Fibroblast of mammary gland (primary cell): ENCODE measurements at regions not wholly inside any gene's neighbourhood (a gene's known extent, or its start where the extent isn't known, plus 50 kb on each side); places are given as distances from the start of the nearest gene placed in this dataset.

Source experiments
- DNase-seq: peaks from one replicate; pipeline ENCODE4 v3.0.0-alpha.2; 2010; ENCODE audit warnings: low read depth
- H3K4me3 ChIP-seq: 2 replicates; pipeline ENCODE4 v1.5.1; 2011; ENCODE audit warnings: low read depth, mild to moderate bottlenecking, low read length, moderate library complexity; ENCODE audit not compliant: control insufficient read depth
- TF ChIP-seq, protein P1 (sequence below): conservative IDR thresholded peaks from 2 replicates; pipeline ENCODE4 v1.5.1; 2011; ENCODE audit warnings: low read depth, low read length, inconsistent platforms; ENCODE audit not compliant: control insufficient read depth, insufficient read depth

DNA sequence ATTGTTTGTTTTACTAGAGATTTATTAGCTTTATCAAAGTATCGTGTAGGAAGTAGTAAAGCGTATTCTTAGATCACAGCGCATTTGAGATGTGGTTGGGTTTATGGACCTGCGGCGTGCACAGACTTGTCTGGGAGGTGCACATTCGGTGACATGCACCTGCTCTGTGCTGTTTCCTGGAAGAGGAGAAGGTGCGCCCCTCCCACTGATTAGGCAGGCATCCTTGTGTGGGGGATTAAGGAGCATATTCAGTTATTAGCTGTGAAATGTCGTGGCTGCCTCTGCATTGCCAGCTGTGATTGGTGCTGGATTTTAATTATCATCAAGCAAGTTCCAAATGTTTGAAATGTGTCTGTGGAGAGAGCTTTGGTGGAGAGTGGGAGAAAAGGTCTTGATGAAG, 903.8 kb upstream of the RBFOX1 start:
- no peak for DNase-seq
- H3K4me3 ChIP-seq, result no peak overlapping the region
- TF ChIP-seq, protein P1, sequence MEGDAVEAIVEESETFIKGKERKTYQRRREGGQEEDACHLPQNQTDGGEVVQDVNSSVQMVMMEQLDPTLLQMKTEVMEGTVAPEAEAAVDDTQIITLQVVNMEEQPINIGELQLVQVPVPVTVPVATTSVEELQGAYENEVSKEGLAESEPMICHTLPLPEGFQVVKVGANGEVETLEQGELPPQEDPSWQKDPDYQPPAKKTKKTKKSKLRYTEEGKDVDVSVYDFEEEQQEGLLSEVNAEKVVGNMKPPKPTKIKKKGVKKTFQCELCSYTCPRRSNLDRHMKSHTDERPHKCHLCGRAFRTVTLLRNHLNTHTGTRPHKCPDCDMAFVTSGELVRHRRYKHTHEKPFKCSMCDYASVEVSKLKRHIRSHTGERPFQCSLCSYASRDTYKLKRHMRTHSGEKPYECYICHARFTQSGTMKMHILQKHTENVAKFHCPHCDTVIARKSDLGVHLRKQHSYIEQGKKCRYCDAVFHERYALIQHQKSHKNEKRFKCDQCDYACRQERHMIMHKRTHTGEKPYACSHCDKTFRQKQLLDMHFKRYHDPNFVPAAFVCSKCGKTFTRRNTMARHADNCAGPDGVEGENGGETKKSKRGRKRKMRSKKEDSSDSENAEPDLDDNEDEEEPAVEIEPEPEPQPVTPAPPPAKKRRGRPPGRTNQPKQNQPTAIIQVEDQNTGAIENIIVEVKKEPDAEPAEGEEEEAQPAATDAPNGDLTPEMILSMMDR, result no peak

DNA sequence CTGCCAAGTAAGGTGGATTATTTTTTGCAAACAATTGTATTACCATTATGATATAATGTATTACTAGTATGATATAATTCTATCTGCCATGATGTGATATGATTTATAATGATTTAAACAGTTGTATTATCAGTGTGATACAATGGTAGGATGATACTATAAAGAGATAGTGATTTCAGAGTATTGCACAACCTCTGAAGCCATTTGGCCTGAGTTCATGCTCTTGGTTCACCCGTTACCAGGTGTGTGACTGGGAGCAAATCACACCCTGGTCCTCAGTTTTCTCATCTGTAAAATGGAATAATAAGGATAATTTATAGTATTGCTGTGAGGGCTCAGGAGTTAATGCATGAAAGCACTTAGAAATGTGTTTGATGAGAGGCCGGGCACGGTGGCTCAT, 905.0 kb upstream of the RBFOX1 start:
- no peak for DNase-seq
- H3K4me3 ChIP-seq, result no peak overlapping the region
- TF ChIP-seq, protein P1, result no peak

DNA sequence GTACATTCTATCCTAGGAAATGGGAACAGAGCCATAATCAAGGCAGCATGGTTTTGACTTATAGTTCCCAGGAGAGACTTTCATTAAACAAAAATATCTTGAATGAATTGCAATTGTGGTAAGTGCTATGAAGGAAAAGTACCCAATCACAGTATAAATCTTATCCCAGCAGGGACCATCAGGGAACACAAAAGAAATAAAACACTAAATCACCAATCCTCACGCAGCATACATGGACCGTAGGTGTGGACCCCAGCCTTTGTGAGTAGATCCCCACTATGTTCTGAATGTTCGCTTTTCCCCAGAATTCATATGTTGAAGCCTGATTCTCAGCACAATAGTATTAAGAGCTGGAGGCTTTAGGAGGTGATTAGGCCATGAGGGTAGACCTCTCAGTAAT, 925.0 kb upstream of the RBFOX1 start:
- H3K4me3 ChIP-seq, result no peak overlapping the region
- TF ChIP-seq, protein P1, result no peak
- no peak for DNase-seq

DNA sequence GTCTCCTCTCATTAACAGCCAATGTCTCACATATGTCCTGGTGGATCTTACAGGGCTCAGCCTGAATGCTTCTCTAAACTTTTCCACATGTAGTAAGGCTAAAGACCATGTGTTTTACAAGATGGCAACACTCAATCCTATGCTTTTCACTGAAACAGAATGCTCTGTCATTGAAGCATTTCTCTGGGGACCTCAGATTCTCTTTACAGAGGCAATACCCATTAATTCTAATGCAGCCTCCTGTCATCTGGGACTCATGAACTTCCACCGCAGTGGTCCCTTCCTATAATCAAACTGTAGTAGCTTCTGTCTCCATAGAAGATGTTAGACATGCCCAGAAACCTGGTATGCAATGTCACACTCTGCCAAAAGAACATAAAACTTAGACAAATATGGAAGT, 926.6 kb upstream of the RBFOX1 start:
- no peak overlapping the region for H3K4me3 ChIP-seq
- TF ChIP-seq, protein P1, result no peak
- DNase-seq, result no peak

DNA sequence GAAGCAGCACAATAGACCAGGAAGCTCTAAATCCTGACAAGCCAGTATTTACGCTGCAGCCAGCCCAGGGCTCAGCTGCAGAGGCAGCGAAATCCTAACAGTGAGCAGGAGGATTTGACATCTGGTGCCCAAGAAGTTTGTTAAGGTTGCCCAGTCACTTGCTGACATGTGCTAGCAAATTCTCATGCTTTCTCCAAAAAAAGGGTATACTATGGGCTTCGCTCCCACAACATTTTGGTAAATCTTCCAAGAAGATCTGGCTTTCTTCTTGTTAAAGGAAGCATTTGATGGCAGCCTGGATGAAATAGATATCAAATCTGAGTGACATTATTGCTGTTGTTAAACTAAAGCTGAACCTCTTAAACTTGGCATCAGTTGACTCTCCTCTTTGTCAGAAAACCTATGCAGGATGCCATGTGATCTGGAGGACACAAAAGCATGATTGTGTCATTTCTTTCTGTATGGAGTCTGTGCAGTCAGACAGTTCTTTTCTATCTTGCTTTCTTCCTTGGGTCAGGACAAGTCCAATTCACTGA, 949.7 kb upstream of the RBFOX1 start:
- TF ChIP-seq, protein P1, result no peak
- H3K4me3 ChIP-seq, result no peak overlapping the region
- DNase-seq, result no peak

DNA sequence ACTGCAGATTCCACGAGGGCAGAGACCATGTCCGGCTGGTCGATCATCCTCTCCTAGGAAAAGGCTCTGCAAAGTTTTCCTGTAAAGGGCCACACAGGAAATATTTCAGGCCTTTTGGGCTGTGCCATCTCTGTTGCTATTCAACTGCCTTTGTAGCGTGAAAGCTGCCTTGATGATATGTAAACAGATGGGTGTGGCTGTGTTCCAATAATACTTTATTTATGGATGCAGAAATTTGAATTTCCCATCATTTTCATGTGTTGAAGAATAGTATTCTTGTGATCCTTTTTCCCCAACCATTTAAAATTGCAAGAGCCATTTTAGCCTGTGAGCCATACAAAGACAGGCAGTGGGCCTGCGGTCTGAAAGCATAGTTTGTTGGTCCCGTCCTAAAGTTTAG, 950.7 kb upstream of the RBFOX1 start:
- no peak for DNase-seq

DNA sequence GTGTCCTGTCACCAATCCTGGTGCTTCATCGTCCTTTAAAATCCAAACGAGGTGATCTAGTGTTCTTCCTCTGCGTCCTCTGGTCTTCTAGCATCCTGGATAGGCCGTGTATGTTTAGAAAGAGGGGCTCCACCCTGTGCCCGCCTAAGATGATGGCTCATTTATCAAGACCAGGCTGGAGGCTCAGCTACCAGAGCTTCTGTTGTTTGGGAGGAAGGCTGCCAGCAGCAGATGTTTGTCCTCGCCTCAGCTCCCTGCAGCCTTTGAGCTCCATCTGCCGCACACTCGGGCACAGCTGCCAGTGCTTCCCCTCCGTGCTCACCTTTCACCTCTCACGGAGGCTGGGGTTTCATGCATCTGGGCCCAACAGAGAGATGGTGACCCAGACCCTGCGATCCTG, 954.7 kb upstream of the RBFOX1 start:
- H3K4me3 ChIP-seq, result no peak overlapping the region
- TF ChIP-seq, protein P1, result no peak
- DNase-seq, result no peak

More for the DNA sequence above, 950.7 kb upstream of the RBFOX1 start:
- H3K4me3 ChIP-seq, result no peak overlapping the region
- TF ChIP-seq, protein P1, result no peak
